ENCODE measurements at regions not wholly inside any gene's neighbourhood (a gene's known extent, or its start where the extent isn't known, plus 50 kb on each side); places are given as distances from the start of the nearest gene placed in this dataset.

DNA sequence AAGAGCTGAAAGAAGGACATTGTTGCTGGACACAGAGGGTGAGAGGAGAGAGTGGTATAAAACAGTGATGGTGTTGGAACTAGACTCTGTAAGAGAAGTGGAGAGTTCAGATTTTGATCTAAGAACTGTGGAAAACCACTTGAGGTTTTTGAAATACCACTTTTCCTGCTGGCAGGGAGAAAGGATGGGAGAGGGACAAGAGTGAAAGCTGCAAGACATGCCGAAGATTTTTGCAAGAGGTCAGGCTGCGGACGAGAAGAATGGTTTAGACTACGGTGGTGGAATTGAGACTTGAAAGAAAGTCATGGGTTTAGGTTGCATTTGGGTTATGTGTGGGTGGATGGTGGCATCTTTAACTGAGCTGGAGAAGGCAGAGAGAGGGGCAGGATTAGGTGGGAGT lies 202.2 kb upstream of the RPS23 start:
- TF ChIP-seq, protein P1, sequence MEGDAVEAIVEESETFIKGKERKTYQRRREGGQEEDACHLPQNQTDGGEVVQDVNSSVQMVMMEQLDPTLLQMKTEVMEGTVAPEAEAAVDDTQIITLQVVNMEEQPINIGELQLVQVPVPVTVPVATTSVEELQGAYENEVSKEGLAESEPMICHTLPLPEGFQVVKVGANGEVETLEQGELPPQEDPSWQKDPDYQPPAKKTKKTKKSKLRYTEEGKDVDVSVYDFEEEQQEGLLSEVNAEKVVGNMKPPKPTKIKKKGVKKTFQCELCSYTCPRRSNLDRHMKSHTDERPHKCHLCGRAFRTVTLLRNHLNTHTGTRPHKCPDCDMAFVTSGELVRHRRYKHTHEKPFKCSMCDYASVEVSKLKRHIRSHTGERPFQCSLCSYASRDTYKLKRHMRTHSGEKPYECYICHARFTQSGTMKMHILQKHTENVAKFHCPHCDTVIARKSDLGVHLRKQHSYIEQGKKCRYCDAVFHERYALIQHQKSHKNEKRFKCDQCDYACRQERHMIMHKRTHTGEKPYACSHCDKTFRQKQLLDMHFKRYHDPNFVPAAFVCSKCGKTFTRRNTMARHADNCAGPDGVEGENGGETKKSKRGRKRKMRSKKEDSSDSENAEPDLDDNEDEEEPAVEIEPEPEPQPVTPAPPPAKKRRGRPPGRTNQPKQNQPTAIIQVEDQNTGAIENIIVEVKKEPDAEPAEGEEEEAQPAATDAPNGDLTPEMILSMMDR (IDR thresholded peaks at IDR 0.05; ENCODE audit: low read depth, low read length): no peak
- no peak for TF ChIP-seq EZH2phosphoT487 (IDR thresholded peaks at IDR 0.05; ENCODE audit: low read depth)
